ENCODE measurements at regions not wholly inside any gene's neighbourhood (a gene's known extent, or its start where the extent isn't known, plus 50 kb on each side); places are given as distances from the start of the nearest gene placed in this dataset.

DNA sequence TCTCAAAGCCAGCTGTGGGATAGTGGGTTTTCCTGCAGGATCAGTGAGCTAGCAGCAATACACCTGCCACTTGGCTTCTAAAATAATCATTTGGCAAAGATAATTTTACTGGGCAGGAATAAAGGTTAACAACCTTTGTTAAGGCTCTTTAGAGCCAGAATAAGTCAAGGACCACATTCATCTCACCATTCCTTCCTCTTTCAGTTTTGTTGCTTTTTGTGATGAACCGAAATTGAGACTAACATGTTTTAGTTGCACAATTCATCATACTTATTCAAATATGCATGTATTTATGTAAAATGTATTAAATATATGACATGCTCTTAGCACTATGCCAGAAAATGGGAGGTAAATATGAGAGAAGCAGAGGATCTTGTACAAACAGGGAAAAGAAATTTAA, 824.4 kb upstream of the TYRP1 start:
- DNase-seq (ENCODE audit: low read depth in 2 of 3, low spot score in 2 of 3): no peak

DNA sequence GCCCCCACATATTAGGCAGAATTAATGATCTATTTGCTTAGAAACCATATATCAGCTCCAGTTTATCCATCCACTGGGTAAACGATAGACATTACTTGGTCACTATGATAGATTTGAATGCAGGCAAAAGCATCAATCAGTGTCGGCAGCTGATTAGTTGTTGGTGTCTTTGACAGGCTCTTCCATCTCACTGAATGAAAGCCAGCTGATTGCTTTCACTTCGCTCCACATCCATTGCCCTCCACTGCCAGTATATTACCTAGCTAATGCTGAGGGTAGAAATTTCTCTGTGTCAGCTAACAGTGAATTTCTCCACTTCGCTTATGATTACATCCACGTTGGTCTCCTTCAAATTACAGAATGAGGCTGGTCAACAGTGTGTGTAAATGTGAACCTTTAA, 821.3 kb upstream of the TYRP1 start:
- DNase-seq (ENCODE audit: low read depth in 2 of 3, low spot score in 2 of 3): no peak

DNA sequence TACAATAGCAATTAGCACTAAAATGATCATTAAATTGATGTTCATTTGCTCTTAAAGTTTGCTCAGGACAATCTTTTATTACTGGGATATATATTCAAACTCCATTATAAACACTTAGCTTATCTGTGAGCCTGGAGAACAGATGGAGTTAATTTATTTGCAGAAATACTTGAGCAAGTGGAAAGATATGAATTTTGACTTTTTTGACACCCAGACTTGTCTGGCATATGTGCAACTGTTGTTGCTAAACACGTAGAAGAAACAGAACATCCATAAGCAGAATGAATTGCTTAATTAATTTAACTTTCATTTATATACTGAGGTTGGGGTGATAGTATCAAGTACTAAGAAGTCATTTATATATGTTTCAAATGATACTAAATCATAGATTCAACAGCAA, 820.7 kb upstream of the TYRP1 start:
- DNase-seq (ENCODE audit: low read depth in 2 of 3, low spot score in 2 of 3): no peak

DNA sequence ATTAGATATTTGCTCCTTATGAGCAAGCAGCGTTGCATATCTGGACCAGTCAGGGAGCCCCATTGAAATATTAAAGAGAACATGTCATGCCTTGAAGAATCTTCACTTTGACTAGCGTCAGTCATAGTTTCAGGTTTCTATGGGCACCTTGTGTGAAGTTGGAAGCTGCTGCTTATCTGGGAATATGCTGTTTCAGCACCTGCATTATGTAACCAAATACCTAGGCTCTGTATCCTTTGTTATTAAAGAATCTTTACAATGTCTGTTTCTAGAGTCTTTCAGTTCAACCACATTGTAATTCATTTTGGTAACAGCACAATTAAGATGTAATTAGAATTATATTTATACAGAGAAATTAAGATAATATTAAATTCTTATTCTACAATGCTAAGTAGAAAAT, 818.8 kb upstream of the TYRP1 start:
- DNase-seq (ENCODE audit: low read depth in 2 of 3, low spot score in 2 of 3): no peak

DNA sequence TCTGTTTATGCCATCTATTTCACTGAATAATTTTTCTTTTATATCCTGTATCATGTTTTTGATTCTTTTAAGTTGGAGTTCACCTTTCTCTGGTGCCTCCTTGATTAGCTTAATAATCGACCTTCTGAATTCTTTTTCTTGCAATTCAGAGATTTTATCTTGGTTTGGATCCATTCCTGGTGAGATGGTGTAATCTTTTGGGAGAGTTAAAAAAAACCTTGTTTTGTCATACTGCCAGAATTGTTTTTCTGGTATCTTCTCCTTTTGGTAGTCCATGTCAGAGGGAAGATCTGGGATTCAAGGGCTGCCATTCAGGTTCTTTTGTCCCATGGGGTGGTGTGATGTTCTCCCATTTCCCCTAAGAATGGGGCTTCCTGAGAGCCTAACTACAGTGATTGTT, 800.8 kb upstream of the TYRP1 start:
- no peak for DNase-seq (ENCODE audit: low read depth in 2 of 3, low spot score in 2 of 3)

DNA sequence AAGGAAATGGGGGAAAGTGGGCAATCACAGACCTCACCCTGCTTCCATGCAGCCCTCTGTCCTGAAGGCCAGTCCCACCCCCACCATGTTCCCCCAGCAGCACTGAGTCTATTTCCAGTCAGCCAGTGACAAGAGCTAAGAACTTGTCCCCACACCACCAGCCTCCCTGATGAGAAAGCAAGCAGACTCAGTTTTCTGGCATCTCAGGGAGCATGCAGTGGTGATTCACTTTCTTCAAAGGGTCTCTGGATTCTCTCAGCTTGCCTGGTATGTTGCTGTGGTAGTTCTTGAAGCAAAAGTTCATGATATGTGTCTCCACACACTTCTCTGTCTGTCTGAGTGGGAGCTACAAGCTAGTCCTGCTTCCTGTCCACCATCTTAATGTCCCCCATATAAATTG, 799.9 kb upstream of the TYRP1 start:
- no peak for DNase-seq (ENCODE audit: low read depth in 2 of 3, low spot score in 2 of 3)

DNA sequence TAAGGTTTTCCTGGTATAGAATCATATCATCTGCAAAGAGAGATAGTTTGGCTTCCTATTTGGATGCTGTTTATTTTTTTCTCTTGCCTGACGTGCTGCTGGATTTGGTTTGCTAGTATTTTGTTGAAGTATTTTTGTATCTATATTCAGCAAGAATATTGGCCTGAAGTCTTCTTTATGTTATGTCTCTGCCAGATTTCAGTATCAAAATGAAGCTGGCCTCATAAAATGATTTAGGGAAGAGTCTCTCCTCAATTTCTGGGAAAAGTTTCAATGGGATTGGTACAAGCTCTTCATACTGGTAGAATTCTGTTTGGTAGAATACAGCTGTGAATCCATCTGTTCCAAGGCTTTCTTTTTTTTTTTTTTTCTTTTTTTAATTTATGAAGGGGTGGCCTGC, 799.0 kb upstream of the TYRP1 start:
- DNase-seq (ENCODE audit: low read depth in 2 of 3, low spot score in 2 of 3): no peak

DNA sequence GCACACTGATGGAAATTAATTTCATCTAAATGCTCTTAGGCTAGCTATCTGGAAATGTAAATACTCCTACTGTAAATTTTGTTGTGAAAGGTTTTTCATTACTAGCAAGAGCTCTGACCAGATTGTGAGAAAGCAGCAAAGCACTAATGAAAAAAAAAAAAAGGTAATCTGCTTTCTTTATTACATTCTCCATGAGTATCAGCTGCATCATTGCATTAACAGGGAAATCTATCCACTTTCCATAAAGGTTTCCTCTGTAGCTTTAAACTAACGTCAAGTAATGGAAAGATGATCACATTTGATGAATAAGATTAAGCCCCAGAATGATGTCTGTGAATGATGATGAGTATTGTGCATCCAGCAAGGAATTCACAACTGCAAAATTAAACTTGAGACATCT, 790.6 kb upstream of the TYRP1 start:
- no peak for DNase-seq (ENCODE audit: low read depth in 2 of 3, low spot score in 2 of 3)

DNA sequence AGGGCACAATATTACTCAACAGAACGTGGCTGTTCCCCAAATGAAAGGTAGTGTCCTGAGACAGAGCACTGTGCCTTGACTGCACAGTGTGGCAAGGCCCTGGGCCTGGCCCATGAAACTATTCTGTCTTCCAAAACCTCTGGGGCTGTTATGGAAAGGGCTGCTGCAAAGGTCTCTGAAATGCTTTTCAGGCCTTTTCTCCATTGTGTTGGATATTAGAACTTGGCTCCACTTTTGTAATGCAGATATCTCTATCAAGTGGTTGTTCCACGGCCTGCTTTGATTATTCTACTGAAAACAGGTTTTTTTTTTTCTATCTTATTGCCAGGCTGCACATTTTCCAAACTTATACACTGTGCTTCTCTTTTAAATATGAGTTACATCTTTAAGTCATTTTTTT, 777.5 kb upstream of the TYRP1 start:
- no peak for DNase-seq (ENCODE audit: low read depth in 2 of 3, low spot score in 2 of 3)

DNA sequence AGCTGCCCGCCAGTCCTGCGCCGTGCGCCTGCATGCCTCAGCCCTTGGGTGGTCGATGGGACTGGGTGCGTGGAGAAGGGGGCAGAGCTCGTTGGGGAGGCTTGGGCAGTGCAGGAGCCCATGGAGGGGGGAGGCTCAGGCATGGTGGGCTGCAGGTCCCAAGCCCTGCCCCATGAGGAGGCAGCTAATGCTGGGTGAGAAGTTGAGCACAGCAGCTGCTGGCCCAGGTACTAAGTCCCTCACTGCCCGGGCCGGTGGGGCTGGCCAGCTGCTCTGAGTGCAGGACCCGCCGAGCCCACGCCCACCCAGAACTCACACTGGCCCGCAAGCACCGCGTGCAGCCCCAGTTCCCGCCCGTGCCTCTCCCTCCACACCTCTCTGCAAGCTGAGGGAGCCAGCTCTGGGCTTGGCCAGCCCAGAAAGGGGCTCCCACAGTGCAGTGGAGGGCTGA, 764.3 kb upstream of the TYRP1 start:
- no peak for DNase-seq (ENCODE audit: low read depth in 2 of 3, low spot score in 2 of 3)

DNA sequence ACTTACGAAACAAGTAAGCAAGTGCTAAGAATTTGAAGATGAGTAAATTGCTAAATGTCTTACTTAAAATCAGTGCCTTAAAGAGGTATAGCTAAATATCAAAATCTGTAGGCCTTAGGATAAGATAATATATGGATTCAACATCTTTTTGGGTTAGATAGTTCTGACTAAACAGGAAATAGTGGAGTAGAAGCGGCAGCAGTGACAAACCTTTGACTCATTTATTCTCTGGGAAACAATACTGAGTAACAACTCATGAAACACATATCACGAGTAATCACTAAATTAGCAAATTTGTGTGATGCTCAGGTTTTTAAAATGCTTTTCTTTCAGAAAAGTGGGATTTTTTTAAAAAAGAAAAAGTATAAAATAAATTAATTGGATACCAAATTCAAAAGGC, 762.1 kb upstream of the TYRP1 start:
- DNase-seq (ENCODE audit: low read depth in 2 of 3, low spot score in 2 of 3): no peak

DNA sequence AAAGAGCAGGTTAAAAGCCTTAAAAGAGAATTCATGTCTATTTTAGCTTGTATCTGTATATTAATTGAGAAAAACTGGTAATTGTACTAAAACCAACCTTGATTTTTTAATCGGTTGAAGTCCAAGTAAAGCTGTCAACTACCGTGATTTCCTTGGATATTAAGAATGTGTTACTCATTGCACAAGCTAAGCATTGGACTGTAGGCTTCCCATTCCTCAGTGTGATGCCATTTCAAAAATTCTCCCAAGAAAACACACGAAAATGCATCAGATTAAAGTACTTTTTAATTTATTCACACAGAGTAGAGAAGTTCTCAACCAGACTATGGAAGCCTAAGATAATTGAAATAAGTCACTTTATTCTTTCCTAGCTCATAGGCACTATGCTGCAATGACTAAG, 761.4 kb upstream of the TYRP1 start:
- DNase-seq (ENCODE audit: low read depth in 2 of 3, low spot score in 2 of 3): no peak

DNA sequence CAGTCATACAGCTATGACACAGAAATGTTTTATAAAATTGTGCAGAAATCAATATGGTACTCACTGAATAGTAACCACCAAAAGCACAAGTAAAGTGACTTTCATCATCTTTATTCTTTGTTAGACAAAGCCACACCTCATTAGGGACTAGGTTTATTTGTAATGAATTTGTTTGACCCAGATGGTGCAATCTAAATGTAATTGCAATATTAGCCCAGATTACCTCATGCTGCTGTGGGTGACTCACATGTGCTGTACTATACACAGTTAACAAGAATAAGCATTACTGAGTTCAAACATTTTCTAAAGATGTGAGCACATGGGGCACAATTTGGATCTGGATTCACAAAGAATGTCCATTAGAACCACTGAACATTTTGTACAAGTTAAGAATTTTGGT, 759.3 kb upstream of the TYRP1 start:
- no peak for DNase-seq (ENCODE audit: low read depth in 2 of 3, low spot score in 2 of 3)

DNA sequence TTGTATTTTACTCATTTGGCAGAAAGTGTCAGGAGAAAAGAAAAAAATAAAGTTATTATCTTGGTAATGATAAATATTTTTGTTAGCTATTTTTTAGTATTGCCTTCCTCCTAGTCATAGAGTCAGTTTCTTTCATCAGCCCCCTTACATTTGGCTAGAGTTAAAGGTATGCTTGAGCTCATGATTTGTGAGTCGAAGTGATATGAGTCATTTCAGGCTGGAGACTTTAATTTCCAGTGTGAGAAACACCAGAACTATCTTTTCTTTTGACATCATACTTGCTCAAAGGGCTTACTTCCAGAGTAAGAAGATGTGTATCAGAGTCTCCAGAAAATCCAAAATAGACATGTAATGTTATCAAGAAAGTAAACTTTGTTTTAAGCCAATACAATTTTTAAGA, 746.7 kb upstream of the TYRP1 start:
- no peak for DNase-seq (ENCODE audit: low read depth in 2 of 3, low spot score in 2 of 3)

DNA sequence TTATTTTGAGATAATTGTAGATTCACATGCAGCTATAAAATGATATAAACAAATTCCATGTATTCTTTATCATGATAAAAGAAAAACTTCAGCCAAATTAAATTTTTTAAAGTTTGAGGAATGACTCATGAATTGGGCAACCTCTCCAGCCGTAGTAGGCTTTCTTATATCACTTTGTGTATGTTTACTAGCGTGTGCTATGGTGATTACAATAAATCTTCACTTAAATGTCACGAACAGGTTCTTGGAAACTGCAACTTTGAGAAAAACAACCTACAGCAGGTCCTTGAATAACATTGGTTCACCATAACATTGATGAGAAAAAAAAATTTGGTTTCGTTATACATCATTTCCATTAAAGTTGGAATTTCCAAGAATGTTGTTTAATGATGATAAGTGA, 730.9 kb upstream of the TYRP1 start:
- no peak for DNase-seq (ENCODE audit: low read depth in 2 of 3, low spot score in 2 of 3)

DNA sequence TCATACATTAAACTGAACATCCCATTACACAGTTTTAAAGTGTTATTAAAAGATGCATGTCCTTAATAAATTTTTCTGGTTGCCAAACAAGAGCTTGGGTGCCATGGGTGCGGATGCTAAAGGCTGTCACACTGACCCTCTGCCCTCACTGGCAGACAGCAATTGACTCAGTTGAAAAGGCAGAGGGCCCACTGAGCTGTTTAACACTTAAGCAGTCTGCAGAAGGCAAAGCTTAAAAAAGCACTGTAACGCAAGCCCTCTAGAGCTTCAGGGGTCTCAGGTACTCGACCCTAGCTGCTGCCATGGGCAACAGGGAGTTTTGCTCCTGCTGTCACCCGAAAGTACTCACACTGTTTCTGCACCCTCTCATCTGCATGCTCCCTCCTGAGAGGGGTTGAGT, 726.4 kb upstream of the TYRP1 start:
- no peak for DNase-seq (ENCODE audit: low read depth in 2 of 3, low spot score in 2 of 3)

DNA sequence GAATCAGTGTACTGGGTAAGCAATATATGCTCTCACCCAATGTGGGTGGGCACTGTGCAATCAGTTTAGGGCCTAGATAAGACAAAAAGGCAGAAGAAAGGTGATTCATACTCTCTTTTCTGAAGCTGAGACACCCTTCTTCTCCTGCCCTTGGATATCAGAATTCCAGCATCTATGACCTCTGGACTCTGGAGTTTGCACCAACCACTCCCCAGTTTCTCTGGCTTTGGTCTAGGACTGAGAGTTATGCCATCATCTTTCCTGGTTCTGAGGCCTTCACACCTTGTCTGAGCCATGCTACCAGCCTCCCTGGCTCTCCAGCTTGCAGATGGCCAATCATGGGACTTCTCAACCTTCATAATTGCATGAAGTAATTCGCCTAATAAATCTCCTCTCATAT, 724.6 kb upstream of the TYRP1 start:
- DNase-seq (ENCODE audit: low read depth in 2 of 3, low spot score in 2 of 3): no peak

DNA sequence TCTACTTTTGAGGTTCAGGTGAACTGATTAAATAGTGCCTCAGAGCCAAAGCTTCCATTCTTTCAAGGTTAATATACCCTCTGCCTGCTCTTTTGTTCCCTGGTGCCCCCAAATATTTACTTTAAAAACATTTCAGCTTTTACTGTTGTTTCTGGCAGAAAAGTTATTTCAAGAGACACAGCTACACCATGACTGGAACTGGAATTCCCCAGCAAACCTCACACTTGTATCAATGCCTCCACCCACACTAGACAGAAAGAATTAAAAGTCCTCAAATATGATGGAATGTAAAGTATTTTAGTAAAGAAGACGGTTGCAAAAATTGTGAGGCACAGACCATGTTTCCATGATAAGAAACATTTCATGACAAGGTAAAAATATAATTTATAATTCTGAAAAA, 720.2 kb upstream of the TYRP1 start:
- DNase-seq (ENCODE audit: low read depth in 2 of 3, low spot score in 2 of 3): no peak

DNA sequence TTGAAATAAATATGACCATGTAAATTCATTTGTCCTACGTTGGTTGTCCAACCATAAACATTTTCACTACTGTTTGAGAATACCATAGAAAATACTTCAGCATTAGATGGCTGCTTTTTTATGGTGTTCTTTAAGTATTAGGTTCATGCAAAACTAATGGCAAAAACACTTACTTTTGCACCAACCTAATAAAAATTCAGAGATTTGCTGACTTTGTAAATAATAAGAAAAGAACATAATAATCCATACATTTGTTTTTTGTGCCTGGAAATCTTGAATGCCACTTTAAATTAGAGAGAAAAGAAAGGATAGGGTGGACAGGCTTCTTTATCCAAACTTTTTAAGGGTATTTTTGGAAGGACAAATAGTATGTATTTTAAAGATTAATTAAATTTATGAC, 719.7 kb upstream of the TYRP1 start:
- DNase-seq (ENCODE audit: low read depth in 2 of 3, low spot score in 2 of 3): no peak

DNA sequence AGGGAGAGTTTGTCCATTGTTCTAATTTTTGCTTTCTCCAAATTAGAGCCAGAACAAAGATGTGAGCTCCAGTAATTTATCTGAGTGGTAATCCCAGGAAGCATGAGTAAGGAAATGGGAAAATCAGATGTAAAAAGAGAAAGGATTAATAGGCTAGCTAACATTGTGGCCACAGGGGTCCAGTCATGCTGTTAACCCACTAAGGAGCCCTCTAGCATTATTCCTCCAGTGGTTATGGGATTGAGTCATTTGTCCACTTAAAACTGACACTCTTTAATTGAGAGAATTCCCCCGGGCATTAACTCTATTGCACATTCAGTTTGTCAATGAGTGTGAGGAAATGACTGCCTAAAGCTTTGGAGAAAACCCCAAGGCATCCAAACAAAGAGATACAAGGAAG, 700.3 kb upstream of the TYRP1 start:
- DNase-seq (ENCODE audit: low read depth in 2 of 3, low spot score in 2 of 3): no peak

DNA sequence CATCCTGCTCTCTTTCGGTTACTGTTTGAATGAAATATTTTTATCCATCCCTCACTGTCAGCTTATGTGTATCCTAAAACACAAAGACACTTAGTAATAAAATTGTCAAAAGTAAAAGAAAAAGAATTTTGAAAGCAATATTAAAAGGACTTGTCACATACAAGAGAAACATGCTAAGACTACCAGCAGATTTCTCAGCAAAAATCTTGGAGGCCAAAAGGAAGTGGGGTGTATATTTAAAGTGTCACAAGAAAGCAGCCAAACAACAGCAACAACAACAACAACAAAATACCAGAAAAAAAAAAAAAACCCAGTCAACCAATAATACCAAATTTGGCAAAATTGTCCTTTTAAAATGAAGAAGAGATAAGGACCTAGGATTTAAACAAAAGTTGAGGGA, 678.7 kb upstream of the TYRP1 start:
- DNase-seq (ENCODE audit: low read depth in 2 of 3, low spot score in 2 of 3): no peak

DNA sequence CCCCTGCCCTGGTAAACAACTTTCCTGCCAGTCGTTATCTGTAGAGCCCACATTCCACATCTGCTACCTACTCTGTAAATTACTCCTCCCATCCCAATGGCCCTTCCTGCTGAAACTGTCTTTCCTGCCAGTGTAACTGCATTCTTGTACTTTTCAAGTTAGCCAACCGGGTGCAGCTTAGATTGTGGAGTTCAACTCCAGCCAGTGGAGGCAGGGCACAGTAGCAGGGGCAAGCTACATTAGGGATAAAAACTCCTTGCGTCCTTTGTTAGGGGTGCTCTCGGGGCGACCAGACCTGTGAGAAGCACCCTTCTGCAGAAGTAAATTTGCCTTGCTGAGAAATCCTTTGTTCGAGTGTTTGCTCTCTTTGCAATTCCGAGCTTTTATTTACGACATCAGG, 639.0 kb upstream of the TYRP1 start:
- DNase-seq (ENCODE audit: low read depth in 2 of 3, low spot score in 2 of 3): no peak

DNA sequence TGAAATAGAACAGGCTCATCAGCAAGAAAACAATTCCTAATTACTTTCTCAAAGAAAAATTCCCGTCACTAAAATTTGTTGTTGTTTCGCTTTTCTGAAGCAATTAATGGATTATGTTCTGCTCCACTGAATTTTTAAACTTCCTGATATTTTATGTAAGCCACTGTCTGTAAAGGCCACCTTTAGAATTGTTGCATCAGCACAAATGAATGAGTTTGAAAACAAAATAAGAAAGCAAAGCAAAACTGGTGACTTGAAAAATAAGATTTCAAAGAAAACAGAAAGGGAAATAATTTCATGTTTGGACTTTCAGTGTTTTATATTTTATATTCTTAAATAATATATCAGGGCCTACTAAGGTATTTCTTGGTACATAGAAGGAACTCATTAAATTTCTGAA, 636.3 kb upstream of the TYRP1 start:
- no peak for DNase-seq (ENCODE audit: low read depth in 2 of 3, low spot score in 2 of 3)

DNA sequence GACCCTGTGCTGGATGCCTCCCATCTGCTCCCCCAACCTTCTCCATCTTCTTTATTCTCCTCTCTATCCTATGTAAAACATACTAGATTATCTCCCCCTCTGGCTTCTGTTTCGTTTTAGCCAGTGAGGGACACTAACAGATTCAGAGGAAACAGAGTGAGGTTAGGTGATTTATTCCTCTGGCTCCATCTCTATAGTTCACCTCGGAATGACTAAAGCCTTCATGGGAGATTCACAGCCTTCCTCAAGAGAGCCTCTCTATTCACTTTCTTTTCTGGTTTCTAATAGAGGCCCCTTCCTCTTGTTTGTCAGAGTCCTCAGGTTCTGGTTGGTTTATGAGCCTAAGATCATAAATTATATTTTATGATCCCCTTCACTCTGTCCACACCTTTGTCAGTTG, 633.1 kb upstream of the TYRP1 start:
- DNase-seq (ENCODE audit: low read depth in 2 of 3, low spot score in 2 of 3): no peak
